H1 (cell line): ENCODE measurements at regions not wholly inside any gene's neighbourhood (a gene's known extent, or its start where the extent isn't known, plus 50 kb on each side); places are given as distances from the start of the nearest gene placed in this dataset.

Source experiments
- CTCF ChIA-PET: fragments of 300-600 bp; sonication (Branson Sonifier 250); formaldehyde crosslinking; loops from one replicate; lab custom pipeline; 2021; ENCODE audit not compliant: partially characterized antibody; lab: Charles Lee
- POLR2A ChIA-PET: fragments of 300-600 bp; sonication (Branson Sonifier 250); formaldehyde crosslinking; loops from one replicate; lab custom pipeline; 2021; ENCODE audit warnings: inconsistent platforms; ENCODE audit not compliant: partially characterized antibody; lab: Charles Lee
- DNase-seq, 2 experiments: peaks; one replicate each; pipeline versions ENCODE4 v3.0.0 to v3.0.0-alpha.2; 2010 to 2022; ENCODE audit warnings: low spot score in 2 of 2, low read depth in 1 of 2, mixed read lengths in 1 of 2
- FAIRE-seq: peaks from 2 replicates; lab custom pipeline; 2011; peaks lifted over from hg19 to GRCh38; lab: Jason Lieb, UNC
- H2AFZ ChIP-seq: 2 replicates; pipeline ENCODE4 v1.8.1; 2012; ENCODE audit warnings: low read length, inconsistent platforms
- H2AK5ac ChIP-seq: 2 replicates; pipeline ENCODE4 v1.6.1; 2013; ENCODE audit warnings: low read depth, low read length
- H2BK120ac ChIP-seq: replicated peaks from 2 replicates; pipeline ENCODE3; 2013; ENCODE audit warnings: low read depth, low read length, inconsistent platforms
- H2BK12ac ChIP-seq: 2 replicates; pipeline ENCODE4 v1.6.1; 2013; ENCODE audit warnings: low read depth, low read length
- H2BK15ac ChIP-seq: 2 replicates; pipeline ENCODE4 v1.6.1; 2013; ENCODE audit warnings: low read length
- H2BK20ac ChIP-seq: 2 replicates; pipeline ENCODE4 v1.6.1; 2013; ENCODE audit warnings: low read length
- H2BK5ac ChIP-seq: 2 replicates; pipeline ENCODE4 v1.6.1; 2013; ENCODE audit warnings: low read depth, low read length
- H3K14ac ChIP-seq: 2 replicates; pipeline ENCODE4 v1.6.1; 2013; ENCODE audit warnings: inconsistent platforms; ENCODE audit not compliant: insufficient read length
- H3K18ac ChIP-seq: 2 replicates; pipeline ENCODE4 v1.6.1; 2013; ENCODE audit warnings: low read length; ENCODE audit errors: extremely low read depth
- H3K23ac ChIP-seq: 2 replicates; pipeline ENCODE4 v1.6.1; 2013; ENCODE audit warnings: inconsistent platforms; ENCODE audit not compliant: insufficient read length
- H3K23me2 ChIP-seq: 2 replicates; pipeline ENCODE4 v1.6.1; 2013; ENCODE audit warnings: low read depth, low read length
- H3K27ac ChIP-seq: 2 replicates; pipeline ENCODE4 v1.6.1; 2011; ENCODE audit warnings: low read depth, low read length, inconsistent platforms
- H3K27me3 ChIP-seq, 4 experiments: replicated peaks in 1 of 4; 1 replicate in 1 of 4; 2 replicates in 3 of 4; pipeline versions ENCODE4 v1.6.1 to v1.8.1; 2011 to 2013; ENCODE audit warnings: low read length in 3 of 4, mild to moderate bottlenecking in 3 of 4, inconsistent platforms in 2 of 4, mixed read lengths in 2 of 4, moderate library complexity in 1 of 4; ENCODE audit not compliant: control insufficient read depth in 3 of 4, insufficient read depth in 3 of 4; ENCODE audit errors: extremely low read depth in 1 of 4
- H3K36me3 ChIP-seq, 4 experiments: 2 replicates each; pipeline versions ENCODE4 v1.6.1 to v1.8.1; 2011 to 2013; ENCODE audit warnings: mild to moderate bottlenecking in 4 of 4, low read length in 3 of 4, moderate library complexity in 2 of 4, control low read depth in 1 of 4, inconsistent platforms in 1 of 4; ENCODE audit not compliant: insufficient read depth in 4 of 4, control insufficient read depth in 2 of 4
- H3K4ac ChIP-seq: replicated peaks from 2 replicates; pipeline ENCODE3; 2013; ENCODE audit warnings: low read length, low read depth, mixed read lengths, inconsistent platforms; ENCODE audit not compliant: insufficient read length
- H3K4me1 ChIP-seq, 4 experiments: replicated peaks in 1 of 4; 1 replicate in 1 of 4; 2 replicates in 3 of 4; pipeline versions ENCODE4 v1.6.1 to v1.8.1; 2011 to 2013; ENCODE audit warnings: low read length in 3 of 4, inconsistent platforms in 2 of 4, mixed read lengths in 1 of 4; ENCODE audit not compliant: insufficient read depth in 4 of 4, control insufficient read depth in 3 of 4
- H3K4me2 ChIP-seq, 2 experiments: 2 replicates each; pipeline versions ENCODE4 v1.6.1 to v1.8.1; 2011 to 2013; ENCODE audit warnings: low read depth in 2 of 2, low read length in 2 of 2, control low read depth in 1 of 2, inconsistent platforms in 1 of 2, mild to moderate bottlenecking in 1 of 2; ENCODE audit not compliant: insufficient read depth in 1 of 2
- H3K4me3 ChIP-seq, 4 experiments: fragments of 200-600, 300-600 bp in 1 of 4; sonication (generic), shearing (Covaris generic), sonication (Bioruptor Twin) in 1 of 4; 2 replicates each; pipeline versions ENCODE4 v1.5.1 to v1.8.1; 2011 to 2016; ENCODE audit warnings: low read length in 4 of 4, low read depth in 3 of 4, control low read depth in 2 of 4, inconsistent platforms in 2 of 4, mild to moderate bottlenecking in 2 of 4, mixed read lengths in 1 of 4, moderate library complexity in 1 of 4; ENCODE audit not compliant: insufficient read depth in 2 of 4; ENCODE audit errors: extremely low read depth in 1 of 4
- H3K56ac ChIP-seq: replicated peaks from 2 replicates; pipeline ENCODE3; 2013; ENCODE audit warnings: low read depth, mild to moderate bottlenecking, mixed read lengths, low read length, inconsistent platforms; ENCODE audit not compliant: insufficient read length
- H3K79me1 ChIP-seq: 2 replicates; pipeline ENCODE4 v1.6.1; 2013; ENCODE audit warnings: low read depth, low read length, control low read depth
- H3K79me2 ChIP-seq, 2 experiments: 2 replicates each; pipeline versions ENCODE4 v1.6.1 to v1.8.1; 2012 to 2013; ENCODE audit warnings: low read length in 2 of 2, mild to moderate bottlenecking in 2 of 2, inconsistent platforms in 1 of 2; ENCODE audit not compliant: insufficient read depth in 2 of 2, control insufficient read depth in 1 of 2
- H3K9ac ChIP-seq, 4 experiments: replicated peaks in 1 of 4; 1 replicate in 1 of 4; 2 replicates in 3 of 4; pipeline versions ENCODE4 v1.6.1 to v1.8.1; 2011 to 2013; ENCODE audit warnings: low read depth in 3 of 4, low read length in 3 of 4, control low read depth in 2 of 4, mild to moderate bottlenecking in 2 of 4, moderate library complexity in 2 of 4, inconsistent platforms in 1 of 4; ENCODE audit errors: extremely low read depth in 1 of 4
- H3K9me3 ChIP-seq, 2 experiments: 2 replicates each; pipeline versions ENCODE4 v1.6.1 to v1.8.1; 2012 to 2013; ENCODE audit warnings: mild to moderate bottlenecking in 2 of 2, moderate library complexity in 2 of 2, control low read depth in 1 of 2, inconsistent platforms in 1 of 2, low read depth in 1 of 2, low read length in 1 of 2, mixed read lengths in 1 of 2; ENCODE audit not compliant: insufficient read depth in 2 of 2
- H4K20me1 ChIP-seq, 2 experiments: replicated peaks in 1 of 2; 2 replicates each; pipeline versions ENCODE3 to v1.8.1; 2011 to 2013; ENCODE audit warnings: inconsistent platforms in 2 of 2, low read length in 2 of 2, mild to moderate bottlenecking in 1 of 2; ENCODE audit not compliant: insufficient read depth in 2 of 2, control insufficient read depth in 1 of 2
- H4K5ac ChIP-seq: 2 replicates; pipeline ENCODE4 v1.6.1; 2013; ENCODE audit warnings: low read length, low read depth, mixed read lengths, inconsistent platforms; ENCODE audit not compliant: insufficient read length
- H4K8ac ChIP-seq: 2 replicates; pipeline ENCODE4 v1.8.0; 2013; ENCODE audit warnings: mild to moderate bottlenecking, moderate library complexity, low read length, inconsistent platforms; ENCODE audit not compliant: insufficient read depth; ENCODE audit errors: extremely low read depth
- H4K91ac ChIP-seq: replicated peaks from 2 replicates; pipeline ENCODE3; 2013; ENCODE audit warnings: low read length, mixed read lengths, inconsistent platforms; ENCODE audit not compliant: insufficient read length
- POU5F1 ChIP-seq: IDR thresholded peaks from 2 replicates; pipeline ENCODE4 v1.6.1; 2011; ENCODE audit warnings: low read depth, mild to moderate bottlenecking, low read length, moderate library complexity
- RXRA ChIP-seq: IDR thresholded peaks from 2 replicates; pipeline ENCODE4 v1.6.1; 2011; ENCODE audit warnings: low read depth, mild to moderate bottlenecking, low read length, moderate library complexity; ENCODE audit not compliant: insufficient read depth
- SP2 ChIP-seq: IDR thresholded peaks from 2 replicates; pipeline ENCODE4 v1.6.1; 2012; ENCODE audit warnings: mild to moderate bottlenecking, low read length, inconsistent platforms
- SRF ChIP-seq: IDR thresholded peaks from 2 replicates; pipeline ENCODE4 v1.6.1; 2011; ENCODE audit warnings: mild to moderate bottlenecking, low read depth, low read length, moderate library complexity
- WGBS, 2 experiments: shearing (Covaris generic) in 1 of 2; methylation state at CpG; one replicate each; pipeline versions ENCODE4 v1.1.6 to v1.1.7; 2013 to 2015; ENCODE audit warnings: low lambda C conversion rate in 2 of 2, mixed read lengths in 2 of 2, inconsistent platforms in 1 of 2, low coverage in 1 of 2, missing lambda C conversion rate in 1 of 2; ENCODE audit not compliant: insufficient replicate concordance in 2 of 2, insufficient coverage in 1 of 2, insufficient read length in 1 of 2; ENCODE audit errors: extremely low coverage in 1 of 2, missing lambda C conversion rate in 1 of 2; 5-methylcytosine and 5-hydroxymethylcytosine counted together
- TF ChIP-seq, protein P1 (sequence below): IDR thresholded peaks from 2 replicates; pipeline ENCODE4 v1.6.1; 2012; ENCODE audit warnings: low read length, inconsistent platforms

DNA sequence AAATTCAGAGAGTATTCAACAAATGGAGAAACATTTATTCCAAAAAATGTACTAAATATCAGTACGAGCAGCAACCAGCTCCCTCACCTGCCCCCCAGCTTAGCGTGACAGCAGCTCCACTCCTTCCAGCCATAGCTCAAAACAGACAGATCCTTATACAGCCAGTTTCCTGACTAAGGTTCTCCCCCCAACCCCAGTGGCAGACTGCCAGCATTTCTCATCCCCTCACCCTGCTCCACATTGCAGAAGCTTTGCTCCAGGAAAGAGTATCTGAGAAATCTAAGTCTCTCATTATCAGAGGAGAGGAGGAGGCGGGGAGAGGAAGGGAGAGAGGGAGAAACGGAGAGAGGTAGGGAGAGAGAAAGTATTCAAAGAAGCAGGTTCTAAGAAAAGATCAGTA is 53.3 kb upstream of the PASD1 start:
- Histone ChIP-seq H3K4me1 (no peaks in the 10 kb centered on the region), H3K36me3 (no peaks in the 10 kb centered on the region), H2BK5ac (no peak overlapping the region), H2AK5ac (no peak overlapping the region), H3K18ac (no peak overlapping the region), H3K27me3 (no peaks in the 10 kb centered on the region), H4K91ac (no peak overlapping the region), H3K4ac (no peak overlapping the region), H3K9me3 (no peaks in the 10 kb centered on the region), H3K4me3 (no peak overlapping the region), H2BK120ac (no peak overlapping the region), H2AFZ (no peak overlapping the region), H3K9ac (no peak overlapping the region), H3K4me2 (no peak overlapping the region), H3K56ac (no peak overlapping the region), H2BK15ac (no peak overlapping the region), H3K23ac (no peak overlapping the region), H4K8ac (no peak overlapping the region), H3K23me2 (no peaks in the 10 kb centered on the region), H4K5ac (no peak overlapping the region), H3K27ac (no peak overlapping the region), H2BK12ac (no peak overlapping the region), H3K14ac (no peak overlapping the region), H3K79me1 (no peaks in the 10 kb centered on the region), H4K20me1 (no peaks in the 10 kb centered on the region), H3K79me2 (no peaks in the 10 kb centered on the region), H2BK20ac (no peak overlapping the region)
- POLR2A ChIA-PET, result no interaction called here
- CTCF ChIA-PET, result interaction anchor here (0.9 to 1.4 kb wide), 2 partner anchors 169 to 171 kb away, joined by 3 to 6 read pairs; no protein-coding TSS in a partner anchor
- WGBS, 2 experiments, result 67% methylated on average over 1 of the region's 4 CpGs; no CpG with 5 or more reads in 1 of the 2 experiments
- no peak for FAIRE-seq
- DNase-seq, result no peak
- TF ChIP-seq RXRA (no peak), SRF (no peak), POU5F1 (no peak), SP2 (no peak)
- TF ChIP-seq, protein P1, sequence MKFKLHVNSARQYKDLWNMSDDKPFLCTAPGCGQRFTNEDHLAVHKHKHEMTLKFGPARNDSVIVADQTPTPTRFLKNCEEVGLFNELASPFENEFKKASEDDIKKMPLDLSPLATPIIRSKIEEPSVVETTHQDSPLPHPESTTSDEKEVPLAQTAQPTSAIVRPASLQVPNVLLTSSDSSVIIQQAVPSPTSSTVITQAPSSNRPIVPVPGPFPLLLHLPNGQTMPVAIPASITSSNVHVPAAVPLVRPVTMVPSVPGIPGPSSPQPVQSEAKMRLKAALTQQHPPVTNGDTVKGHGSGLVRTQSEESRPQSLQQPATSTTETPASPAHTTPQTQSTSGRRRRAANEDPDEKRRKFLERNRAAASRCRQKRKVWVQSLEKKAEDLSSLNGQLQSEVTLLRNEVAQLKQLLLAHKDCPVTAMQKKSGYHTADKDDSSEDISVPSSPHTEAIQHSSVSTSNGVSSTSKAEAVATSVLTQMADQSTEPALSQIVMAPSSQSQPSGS, result no peak
